DMS79 (cell line): ENCODE measurements at regions not wholly inside any gene's neighbourhood (a gene's known extent, or its start where the extent isn't known, plus 50 kb on each side); places are given as distances from the start of the nearest gene placed in this dataset.
"Not testable (repeated sequence)": the region's sequence is repeated elsewhere in the genome, so short reads cannot be mapped to it uniquely, and the experiment has no call there.

Experiments
- DNase-seq: peaks from one replicate; lab custom pipeline; 2025; lab: John Stamatoyannopoulos, UW

DNA sequence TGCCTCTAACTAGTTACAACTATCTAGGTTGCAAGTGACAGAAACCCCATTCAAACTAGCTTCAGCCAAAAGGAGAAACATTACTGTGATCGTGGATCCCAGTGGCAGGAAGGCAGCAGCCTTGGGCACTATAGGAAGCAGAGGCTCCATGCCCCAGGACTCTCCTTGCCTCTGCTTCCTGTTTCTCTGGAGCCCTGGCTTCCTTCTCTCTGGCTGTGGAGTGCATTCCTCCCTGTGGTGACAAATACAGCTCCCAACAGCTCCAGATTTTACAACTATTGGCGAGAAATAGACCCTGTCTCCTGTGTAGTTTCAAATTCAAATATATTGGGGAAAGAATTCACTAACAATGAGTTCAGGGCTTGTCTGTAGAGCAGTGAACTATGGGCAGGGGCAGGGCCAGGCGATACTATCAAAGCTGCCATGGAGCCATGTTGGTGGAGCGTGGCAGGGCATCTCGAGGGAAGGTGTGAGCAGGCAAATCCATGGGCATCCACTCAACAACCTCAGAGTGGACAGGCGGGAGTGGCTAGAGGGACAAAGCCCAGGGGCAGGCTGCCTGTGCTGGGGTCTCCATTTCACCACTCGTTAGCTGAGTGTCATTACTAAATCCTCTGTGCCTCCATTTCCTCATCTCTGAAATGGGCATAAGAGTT, 189.5 kb downstream of the ERCC6L2 start:
- no peak for DNase-seq

DNA sequence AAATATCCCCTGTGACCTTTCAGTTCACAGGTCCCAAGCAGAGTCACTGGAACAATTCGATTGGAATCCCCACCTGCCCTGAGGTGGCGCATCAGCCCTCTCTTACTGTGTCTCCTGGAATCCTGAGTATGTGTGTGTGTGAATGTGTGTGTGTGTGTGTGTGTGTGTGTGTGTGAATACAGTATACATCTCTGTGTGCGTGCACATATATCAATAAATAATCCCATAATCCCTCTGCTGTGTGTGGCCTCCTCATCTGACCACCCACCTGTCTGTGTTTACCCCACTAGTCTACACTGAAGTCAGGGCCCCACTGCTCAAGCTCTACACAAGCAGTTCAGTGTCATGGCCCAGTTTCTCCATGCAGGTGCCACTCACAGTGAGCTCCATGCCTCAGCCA, 187.4 kb downstream of the ERCC6L2 start:
- DNase-seq: no peak

DNA sequence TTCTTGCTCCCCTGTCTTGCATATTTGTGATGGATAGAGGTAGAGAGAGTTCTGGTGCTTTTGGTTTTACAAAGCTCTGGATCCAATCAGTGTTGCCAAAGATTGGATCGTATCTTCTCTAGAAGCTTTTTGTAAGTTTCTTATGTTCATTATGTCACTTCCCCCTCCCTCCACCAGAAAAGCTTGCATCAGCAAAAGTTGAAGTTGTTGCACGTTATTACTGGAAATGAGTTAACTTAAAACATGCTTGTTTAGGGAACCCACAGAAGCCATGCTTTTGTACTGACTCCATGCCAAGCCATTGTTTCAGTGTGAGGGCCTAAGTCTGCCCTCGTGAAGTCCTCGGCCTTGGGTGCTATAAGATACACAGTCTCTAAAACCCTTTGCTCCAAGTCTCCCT, 186.5 kb downstream of the ERCC6L2 start:
- no peak for DNase-seq

DNA sequence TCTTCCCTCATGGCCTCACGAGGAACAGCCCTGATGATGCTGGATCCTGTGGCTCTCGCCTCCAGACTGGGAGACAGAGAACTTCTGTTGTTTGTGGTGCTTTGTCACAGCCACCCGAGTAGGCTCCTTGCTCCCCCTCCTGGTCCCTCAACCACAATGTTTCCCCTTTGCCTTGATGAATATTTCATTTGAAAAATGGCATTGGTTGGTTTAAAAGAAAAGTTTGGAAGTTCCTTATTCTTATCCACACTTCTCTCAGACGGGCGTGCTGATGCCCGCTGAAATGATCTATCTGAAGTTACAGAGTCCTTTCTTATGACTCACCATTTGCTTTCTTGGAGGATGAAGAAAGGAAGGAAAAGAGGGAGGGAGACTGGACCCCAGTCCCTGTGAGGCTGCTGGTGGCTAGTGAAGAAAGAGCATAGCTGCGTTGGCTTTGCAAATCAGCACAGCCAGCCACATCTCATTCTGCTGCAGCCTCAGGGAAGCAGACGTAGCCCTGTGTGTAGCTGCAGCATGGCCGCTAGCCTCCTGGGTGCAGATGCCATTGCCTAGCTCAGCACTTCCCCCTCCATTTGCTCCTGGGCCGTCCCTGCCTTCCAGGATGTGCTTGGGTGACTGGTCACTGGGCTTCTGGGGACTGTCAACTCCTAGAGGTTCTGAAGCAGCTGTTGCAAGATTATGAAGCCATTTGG, 185.9 kb downstream of the ERCC6L2 start:
- DNase-seq: no peak

DNA sequence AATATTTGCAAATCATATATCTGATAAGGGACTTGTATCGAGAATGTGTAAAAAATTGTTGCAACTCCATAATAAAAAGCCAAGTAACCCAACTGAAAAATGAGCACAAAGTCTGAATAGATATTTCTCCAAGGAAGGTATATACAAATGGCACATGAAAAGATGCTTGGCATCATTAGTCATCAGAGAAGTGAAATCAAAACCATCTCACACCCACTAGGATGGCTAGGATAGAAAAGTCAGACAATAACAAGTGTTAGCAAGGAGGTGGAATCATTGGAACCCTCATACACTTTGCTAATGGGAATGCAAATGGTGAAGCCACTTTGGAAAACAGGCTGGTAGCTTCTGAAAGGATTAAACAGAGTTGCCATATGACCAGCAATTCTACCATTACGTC, 182.7 kb downstream of the ERCC6L2 start:
- DNase-seq: no peak

DNA sequence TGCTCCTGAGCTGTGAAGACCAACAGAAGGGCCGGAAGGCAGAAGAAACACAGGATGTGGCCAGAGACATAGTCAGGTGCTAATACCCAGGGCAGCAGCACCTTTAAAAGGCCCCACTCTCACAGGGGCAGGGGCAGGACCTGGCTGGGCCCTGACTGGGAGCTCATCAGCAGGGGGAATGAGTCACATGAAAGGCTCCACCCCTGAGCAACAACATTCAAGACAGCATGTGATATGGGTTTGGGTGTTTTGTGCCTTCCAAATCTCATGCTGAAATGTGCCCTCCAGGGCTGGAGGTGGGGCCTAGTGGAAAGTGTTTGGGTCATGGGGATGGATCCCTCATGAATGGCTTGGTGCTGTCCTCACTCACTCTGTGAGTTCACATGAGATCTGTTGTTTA, 181.7 kb downstream of the ERCC6L2 start:
- no peak for DNase-seq

DNA sequence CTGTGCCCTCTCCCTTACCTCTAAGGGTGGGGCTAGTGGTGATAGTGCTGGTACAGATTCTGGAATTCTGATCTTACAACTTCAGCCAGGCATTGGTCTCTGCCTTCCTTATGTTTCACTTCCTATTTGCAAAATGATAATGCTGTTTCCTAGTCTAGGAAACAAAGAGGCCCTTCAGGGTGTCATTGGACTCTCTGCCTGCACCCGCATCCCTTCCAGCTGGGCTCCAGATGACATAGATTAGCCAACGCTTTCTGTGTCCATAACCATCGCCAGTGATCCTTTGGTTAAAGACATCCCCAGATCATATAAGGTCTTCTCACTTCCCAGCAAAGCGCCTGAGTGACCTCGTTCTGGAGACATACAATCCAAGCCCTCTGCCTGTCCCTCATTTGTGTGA, 180.7 kb downstream of the ERCC6L2 start:
- DNase-seq: no peak

DNA sequence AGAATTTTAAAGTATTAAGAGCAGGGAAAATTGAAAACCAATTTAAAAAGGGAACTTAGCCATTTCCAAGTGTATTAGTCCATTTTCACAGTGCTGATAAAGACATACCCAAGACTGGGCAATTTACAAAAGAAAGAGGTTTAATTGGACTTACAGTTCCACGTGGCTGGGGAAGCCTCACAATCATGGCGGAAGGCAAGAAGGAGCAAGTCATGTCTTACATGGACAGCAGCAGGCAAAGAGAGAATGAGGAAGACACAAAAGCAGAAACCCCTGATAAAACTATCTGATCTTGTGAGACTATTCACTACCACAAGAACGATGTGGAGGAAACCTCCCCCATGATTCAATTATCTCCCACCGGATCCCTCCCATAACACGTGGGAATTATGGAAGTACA, 178.8 kb downstream of the ERCC6L2 start:
- not testable (repeated sequence) for DNase-seq

DNA sequence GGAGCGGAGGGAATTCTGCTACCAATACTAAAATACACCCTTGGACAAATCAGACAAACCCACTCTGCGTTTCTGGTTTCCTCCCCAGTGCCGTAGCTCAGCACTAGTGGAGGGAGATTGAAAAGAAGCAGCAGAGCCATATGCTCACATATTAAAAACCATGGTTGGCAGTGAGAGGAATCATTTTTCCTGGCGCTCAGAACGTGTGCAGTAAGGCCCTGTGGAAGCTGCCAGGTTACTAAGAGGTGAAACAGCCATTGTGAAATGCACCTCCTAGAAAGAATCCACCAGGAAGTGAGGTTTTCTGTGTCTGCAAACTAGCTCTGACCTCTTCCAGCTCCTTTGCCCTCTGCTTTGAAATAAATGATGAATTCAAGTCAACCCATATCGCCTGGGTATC, 177.2 kb downstream of the ERCC6L2 start:
- no peak for DNase-seq

DNA sequence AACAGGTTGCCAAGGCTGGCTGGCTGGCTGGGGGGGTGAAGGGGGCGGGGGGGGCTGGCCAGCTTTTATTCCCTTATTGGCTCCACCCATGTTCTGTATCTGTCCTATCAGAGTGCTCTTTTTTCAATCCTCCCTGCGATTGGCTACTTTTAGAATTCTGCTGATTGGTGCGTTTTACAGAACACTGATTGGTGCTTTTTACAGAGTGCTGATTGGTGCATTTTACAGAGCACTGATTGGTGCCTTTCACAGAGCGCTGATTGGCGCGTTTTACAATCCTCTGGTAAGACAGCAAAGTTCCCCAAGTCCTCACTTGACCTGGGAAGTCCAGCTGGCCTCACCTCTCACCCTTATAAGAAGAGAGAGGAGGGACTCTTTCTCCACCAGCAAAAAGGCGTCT, 175.9 kb downstream of the ERCC6L2 start:
- DNase-seq: no peak

DNA sequence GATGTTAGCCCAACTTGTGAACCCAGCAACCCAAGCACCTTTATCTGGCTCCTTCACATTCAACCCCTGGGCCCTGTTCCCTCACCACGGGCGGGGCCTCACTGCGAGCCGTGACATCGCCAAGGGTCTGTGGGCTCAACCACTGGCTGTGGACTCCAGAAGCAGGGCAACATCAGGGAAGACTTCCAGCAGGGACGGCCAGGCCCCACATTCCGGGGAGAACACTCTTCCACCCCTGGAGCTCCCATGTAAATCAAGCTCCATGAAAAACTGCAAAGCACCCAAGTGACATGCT, 175.3 kb downstream of the ERCC6L2 start:
- DNase-seq: no peak

DNA sequence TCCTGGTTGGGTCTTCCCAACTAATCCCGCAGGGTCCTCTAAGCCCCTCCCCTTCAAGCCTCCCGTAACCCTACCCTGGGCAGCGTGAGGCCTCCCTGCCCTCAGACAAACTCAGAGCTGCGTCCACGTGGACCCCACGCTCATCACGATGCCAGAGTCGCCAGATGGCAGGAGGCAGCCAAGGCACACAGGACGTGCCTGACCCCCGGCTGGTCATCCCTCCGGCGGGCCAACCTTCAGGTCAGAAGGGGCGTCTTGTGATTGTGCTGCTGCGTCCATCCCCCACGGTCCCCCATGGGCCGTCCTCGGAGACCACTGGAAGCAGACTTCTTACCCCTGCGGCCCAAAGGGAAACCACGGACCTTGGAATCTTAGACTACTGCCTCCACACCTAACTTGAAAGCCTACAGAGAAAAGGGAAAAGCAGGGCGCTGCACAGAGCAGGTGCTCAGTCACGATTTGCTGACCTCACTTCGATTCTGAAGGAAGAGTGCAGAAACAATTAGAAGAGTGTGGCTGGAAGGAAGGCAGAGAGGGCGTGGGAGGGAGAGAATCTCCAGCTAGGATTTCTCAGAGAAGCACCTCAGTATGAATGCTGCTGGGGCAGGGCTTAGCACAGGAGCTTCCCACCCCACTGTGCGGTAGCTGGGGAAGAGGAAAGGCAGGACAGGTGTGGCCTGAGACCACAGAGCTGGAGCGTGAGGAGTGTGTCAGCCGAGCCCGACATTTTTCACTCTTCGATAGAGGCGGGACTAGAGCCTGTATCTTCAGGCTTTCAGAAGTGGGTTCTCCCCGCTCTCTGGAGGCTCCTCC, 174.8 kb downstream of the ERCC6L2 start:
- DNase-seq: no peak

DNA sequence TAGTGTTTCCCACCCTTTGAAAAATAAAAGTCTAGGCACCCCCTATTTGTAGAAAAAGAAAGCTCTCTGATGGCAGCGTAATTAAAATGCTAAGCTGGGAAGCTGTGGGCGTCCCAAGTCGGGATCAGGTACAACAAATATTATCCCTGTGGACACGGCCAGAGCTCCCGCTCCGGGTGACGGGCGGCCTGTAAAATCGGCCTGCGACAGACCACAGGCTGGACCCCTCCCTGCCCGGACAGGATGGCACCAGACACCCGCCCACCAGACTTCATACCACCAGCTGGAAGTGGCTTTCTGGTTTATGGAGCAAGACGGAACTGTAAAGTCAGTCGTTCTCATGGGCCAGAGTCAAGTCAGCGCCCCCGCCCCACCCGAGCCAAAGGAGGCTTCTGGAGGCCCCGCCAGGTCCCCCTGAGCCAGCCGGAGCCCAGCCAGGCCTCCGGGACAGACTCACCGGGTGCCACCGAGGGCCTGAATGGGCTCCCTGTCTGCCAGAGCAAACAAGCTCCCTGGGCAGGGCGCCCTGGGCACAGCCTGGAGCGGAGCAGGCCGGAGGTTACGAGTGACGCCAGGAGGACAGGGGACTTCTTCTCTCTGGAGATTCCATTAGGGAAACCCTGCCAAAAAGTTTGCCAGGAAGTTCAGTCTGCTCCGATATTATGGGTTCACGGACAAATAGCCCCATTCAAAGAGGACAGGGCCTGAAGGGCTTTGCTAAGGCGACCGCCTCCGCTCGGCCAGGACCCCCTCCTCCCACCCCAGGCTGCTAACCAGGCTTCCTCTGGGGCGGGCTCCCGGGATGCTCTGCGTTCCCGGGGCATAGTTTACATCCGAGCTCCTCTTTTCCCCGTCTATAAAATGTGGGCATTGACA, 173.7 kb downstream of the ERCC6L2 start:
- no peak for DNase-seq

DNA sequence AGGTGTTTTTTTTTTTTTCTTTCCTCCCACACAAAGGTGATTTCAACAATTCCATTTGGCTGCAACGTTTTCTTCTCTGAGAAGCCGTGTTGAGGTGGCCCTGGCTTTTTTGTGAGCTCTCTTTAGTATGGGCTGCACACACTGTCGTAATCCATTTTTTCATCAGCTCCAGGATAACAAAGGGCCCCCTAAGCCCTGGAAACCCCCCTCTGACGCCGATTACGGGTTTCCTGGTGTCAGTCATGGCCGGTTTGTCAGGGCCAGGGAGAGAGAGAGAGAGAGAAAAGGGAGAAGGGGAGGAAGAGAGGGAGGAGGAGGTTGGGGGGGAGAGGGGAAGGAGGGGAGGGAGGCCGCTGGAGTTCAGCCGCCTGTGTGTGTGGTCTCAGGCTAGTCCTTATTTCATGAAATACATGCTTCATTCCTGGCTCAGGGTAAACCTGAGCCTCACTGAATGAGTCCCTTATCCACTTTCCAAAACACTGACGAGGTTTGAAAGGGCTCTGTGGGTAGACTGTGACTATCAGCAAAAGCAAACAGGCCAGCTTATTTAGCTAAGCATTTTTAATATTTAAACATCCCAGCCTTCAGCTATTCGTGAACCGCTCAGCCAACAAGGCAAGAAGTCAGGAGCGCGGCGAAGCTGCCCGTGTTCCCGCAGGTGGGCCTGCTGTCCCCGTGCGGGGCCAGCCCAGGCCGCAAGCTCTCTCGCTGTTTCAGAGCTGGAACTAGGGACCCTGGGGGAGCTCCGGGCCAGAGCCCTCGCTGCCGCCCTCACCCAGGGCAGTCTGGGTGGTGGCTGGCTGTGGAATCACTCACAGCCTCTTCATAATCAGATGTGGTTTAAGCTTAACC, 172.8 kb downstream of the ERCC6L2 start:
- no peak for DNase-seq

DNA sequence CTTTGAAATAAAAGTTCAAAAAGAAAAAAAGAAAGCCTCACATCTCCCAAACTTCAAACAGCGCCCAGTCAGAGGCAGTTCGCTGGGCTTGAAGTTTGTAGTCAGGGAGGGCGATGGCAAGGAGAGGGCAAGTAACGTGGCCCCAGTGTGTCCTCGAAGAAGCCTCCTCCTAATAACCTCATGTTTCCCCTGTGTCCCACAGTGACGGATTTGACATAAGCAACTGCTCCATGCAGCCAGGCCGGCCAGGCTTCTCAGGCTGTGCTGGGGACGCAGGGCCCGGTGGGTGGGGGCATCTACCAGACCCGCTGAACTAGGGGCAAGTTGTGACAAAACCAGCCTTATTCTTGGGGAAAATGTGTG, 172.2 kb downstream of the ERCC6L2 start:
- DNase-seq: no peak

DNA sequence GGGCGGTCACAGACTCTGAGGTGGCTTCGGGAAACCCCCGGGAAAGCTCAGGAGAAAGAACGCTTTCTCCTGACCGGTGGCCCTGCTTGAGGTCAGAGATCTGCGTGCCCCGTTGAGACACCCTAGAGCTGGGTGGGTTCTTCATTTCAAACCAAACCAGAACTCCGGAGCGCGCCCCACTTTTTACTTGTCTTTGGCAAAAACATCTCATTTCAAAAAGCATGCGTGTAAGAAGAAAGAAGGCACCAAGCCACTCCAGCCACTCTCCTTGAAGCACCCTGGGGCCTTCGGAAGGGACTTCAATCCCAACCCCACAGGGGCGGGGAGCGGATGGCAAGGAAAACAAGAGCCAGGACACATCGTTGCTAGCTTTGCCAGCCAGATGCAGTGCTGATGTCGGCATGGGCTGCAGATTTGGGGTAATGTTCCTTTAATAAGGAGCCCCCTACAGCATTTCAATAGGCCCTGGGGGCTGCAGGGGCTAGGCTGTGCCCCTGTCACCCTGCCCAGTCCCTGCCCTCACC, 171.7 kb downstream of the ERCC6L2 start:
- DNase-seq: no peak

DNA sequence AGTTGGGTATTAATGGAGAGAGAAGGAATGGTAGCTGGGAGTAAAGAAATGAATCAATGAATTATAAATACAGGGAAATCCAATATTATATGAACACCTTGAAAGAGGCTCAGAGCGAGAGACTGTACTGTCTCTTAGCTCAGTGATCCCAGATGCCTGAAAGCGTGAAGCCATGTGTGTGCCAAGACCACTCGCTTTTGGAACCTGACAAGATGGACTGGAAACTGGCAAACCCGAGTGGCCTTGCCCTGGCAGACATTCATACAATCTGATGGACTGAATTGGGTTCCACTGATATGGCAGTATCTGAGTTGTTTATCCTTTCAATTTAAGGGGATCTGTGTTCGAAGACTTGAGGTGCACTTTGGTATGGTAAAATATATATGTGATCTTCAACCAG, 170.3 kb downstream of the ERCC6L2 start:
- no peak for DNase-seq

DNA sequence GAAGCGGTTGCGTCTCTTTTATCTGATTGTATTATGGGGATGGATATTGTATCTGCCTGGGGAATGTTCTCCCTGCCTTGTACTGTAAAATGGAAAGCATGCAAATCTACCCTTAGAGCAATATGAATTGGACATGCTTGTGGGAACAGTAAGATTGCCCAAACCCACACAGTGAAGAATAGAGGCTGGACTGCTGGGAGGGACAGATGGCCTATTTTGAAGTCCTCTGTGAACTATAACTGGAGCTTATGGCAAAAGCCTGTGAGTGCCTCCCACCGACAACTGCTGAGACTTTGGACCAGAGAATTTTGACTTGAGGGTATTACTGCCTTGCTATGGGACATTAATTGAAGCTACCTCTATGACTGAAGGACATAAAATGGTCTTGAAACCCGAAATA, 168.9 kb downstream of the ERCC6L2 start:
- DNase-seq: no peak

DNA sequence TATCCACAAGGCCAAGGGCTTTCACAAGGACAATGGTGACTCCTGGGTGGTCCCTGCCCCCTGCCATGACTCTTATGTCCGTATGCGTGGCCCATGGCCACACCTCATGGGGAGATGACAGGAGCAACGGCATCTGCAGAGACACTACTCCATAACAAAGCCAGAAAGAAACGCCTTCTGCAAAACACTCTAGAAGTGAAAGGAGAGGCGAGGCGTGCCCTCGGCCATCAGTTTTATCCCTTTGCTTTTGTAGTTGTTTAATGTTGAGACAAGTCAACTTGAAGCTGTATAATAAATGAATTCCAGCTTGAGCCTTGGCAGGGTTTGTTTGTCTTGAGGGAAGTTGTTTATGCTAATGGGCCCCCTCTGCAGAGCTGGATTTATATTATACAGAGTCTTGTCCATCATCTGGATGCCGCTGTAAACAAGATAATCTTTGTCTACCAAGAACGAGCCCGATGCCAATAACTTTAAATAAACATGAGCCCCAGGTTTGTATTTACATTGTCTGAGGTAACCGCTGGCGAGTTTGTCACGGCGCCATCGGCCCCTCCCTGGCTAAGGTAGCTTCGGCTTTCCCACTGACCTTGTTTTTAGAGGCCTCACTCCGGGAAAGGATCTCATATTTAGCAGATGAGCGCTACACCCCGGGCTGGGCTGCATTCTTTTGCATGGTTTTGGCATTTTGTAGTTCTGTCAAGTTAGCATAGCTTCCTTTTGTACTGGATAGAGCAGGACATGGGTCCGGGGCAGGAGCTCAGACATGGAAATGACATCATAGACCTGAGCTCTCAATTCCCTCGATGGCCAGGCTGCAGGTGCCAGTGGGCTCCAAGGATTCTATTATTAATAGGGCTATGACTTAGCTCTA, 165.3 kb downstream of the ERCC6L2 start:
- DNase-seq: no peak

DNA sequence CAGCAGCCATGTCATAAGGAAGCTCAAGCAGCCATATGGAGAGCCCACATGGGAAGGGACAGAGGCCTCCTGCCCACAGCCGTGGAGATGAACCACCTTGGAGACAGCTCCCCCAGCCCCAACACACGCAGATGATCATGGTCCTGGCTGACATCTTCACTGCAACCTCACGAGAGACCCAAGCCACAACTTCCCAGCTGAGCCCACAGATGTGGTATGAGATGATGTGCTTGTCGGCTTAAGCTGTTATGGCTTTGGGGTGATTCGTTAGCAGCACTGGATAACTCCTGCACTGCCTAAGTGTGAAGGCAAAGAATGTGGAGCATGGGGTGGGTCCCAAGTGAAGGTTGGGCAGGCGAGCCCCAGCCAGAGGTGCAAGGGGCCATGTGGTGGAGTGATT, 163.4 kb downstream of the ERCC6L2 start:
- DNase-seq: no peak
